PC-9 (cell line): ENCODE measurements at regions not wholly inside any gene's neighbourhood (a gene's known extent, or its start where the extent isn't known, plus 50 kb on each side); places are given as distances from the start of the nearest gene placed in this dataset.

Experiments
- BruUV-seq: library from RNA; stranded (reverse); fragments of 400-500 nt; replicated peaks from 2 replicates; lab custom pipeline; 2021; lab: Mats Ljungman, UMichigan
- CTCF ChIA-PET: fragments of 300-600 bp; sonication (Branson Sonifier 250); formaldehyde crosslinking; loops from one replicate; lab custom pipeline; 2022; ENCODE audit warnings: antibody characterized with exemption; lab: Charles Lee
- POLR2A ChIA-PET: fragments of 300-600 bp; sonication (Branson Sonifier 250); formaldehyde crosslinking; loops from one replicate; lab custom pipeline; 2022; ENCODE audit warnings: antibody characterized with exemption; ENCODE audit not compliant: unreplicated experiment; lab: Charles Lee
- DNase-seq, 2 experiments: peaks; one replicate each; pipeline versions ENCODE4 v3.0.0 to v3.0.0-alpha.2; 2015 to 2022; ENCODE audit warnings: mixed read lengths in 1 of 2
- H2AFZ ChIP-seq: fragments of 200-600 bp; sonication (generic); 2 replicates; pipeline ENCODE4 v1.8.1; 2017; ENCODE audit warnings: antibody characterized with exemption
- H3F3A ChIP-seq: fragments of 200-600 bp; sonication (generic); 2 replicates; pipeline ENCODE4 v1.8.1; 2017; ENCODE audit warnings: antibody characterized with exemption, mild to moderate bottlenecking, low read depth; ENCODE audit not compliant: insufficient read depth
- H3K27ac ChIP-seq: fragments of 200-600 bp; sonication (generic); 2 replicates; pipeline ENCODE4 v1.6.1; 2016; ENCODE audit warnings: mixed run types
- H3K27me3 ChIP-seq: fragments of 200-600 bp; sonication (generic); 2 replicates; pipeline ENCODE4 v1.6.1; 2016; ENCODE audit warnings: low read depth, mixed run types; ENCODE audit not compliant: insufficient read depth
- H3K36me3 ChIP-seq: fragments of 200-600 bp; sonication (generic); 2 replicates; pipeline ENCODE4 v1.6.1; 2016; ENCODE audit warnings: low read depth, mixed run types
- H3K4me1 ChIP-seq: fragments of 200-600 bp; sonication (generic); replicated peaks from 2 replicates; pipeline ENCODE4 v1.6.1; 2016; ENCODE audit warnings: mixed run types; ENCODE audit not compliant: insufficient read depth
- H3K4me2 ChIP-seq: fragments of 200-600 bp; sonication (generic); 2 replicates; pipeline ENCODE4 v1.6.1; 2017; ENCODE audit warnings: mixed run types
- H3K4me3 ChIP-seq: fragments of 200-600 bp; sonication (generic); 2 replicates; pipeline ENCODE4 v1.6.1; 2016; ENCODE audit warnings: mixed run types
- H3K79me2 ChIP-seq: fragments of 200-600 bp; sonication (generic); 2 replicates; pipeline ENCODE4 v1.6.1; 2017; ENCODE audit warnings: low read depth, mixed run types
- H3K9me2 ChIP-seq: fragments of 200-600 bp; sonication (generic); 2 replicates; pipeline ENCODE4 v1.8.1; 2017; ENCODE audit warnings: mild to moderate bottlenecking; ENCODE audit not compliant: insufficient read depth
- H3K9me3 ChIP-seq: fragments of 200-600 bp; sonication (generic); 2 replicates; pipeline ENCODE4 v1.8.1; 2016; ENCODE audit warnings: low read depth; ENCODE audit not compliant: insufficient read depth
- H4K20me1 ChIP-seq: fragments of 200-600 bp; sonication (generic); 2 replicates; pipeline ENCODE4 v1.8.1; 2017; ENCODE audit not compliant: insufficient read depth
- CTCF ChIP-seq: fragments of 200-600 bp; sonication (generic); conservative IDR thresholded peaks from 2 replicates; pipeline ENCODE4 v1.6.1; 2017; ENCODE audit warnings: mixed run types, antibody characterized with exemption, mild to moderate bottlenecking, moderate library complexity
- EZH2 ChIP-seq: fragments of 200-600 bp; sonication (generic); IDR thresholded peaks from 2 replicates; pipeline ENCODE4 v1.8.0; 2017; ENCODE audit warnings: antibody characterized with exemption, low read depth
- intact Hi-C: fragments of 100-400 bp; cut with micrococcal nuclease; formaldehyde crosslinking; loops from one replicate; pipeline ENCODE4 v1.10.0; 2022; ENCODE audit not compliant: unreplicated experiment

GRCh38 chr15:93619597-93619996, 530.6 kb upstream of the RGMA start:
- Histone ChIP-seq H3K4me1 (no peaks in the 10 kb centered on the region), H3K79me2 (no peaks in the 10 kb centered on the region), H3K27ac (no peak overlapping the region), H3K27me3 (no peaks in the 10 kb centered on the region; the same call in 1 of the 2 replicates), H3K36me3 (no peaks in the 10 kb centered on the region), H3K4me2 (no peak overlapping the region), H4K20me1 (no peaks in the 10 kb centered on the region), H2AFZ (no peak overlapping the region), H3K9me3 (no peaks in the 10 kb centered on the region), H3F3A (no peaks in the 10 kb centered on the region), H3K4me3 (no peak overlapping the region), H3K9me2 (no peaks in the 10 kb centered on the region)
- no TSS peak for BruUV-seq
- intact Hi-C loops: no loop called here
- no peak for DNase-seq
- POLR2A ChIA-PET: interaction anchor here (0.5 kb wide), 1 partner anchor 172 kb away, joined by 3 read pairs; no protein-coding TSS in a partner anchor
- no peak for TF ChIP-seq CTCF
- TF ChIP-seq EZH2: no peak
- CTCF ChIA-PET: no interaction called here

- TF ChIP-seq CTCF (no peak), EZH2 (no peak)
- no peaks in the 10 kb centered on the region for H3K79me2 ChIP-seq
- ChIA-PET POLR2A (no interaction called here), CTCF (interaction anchor here (0.6 kb wide), 1 partner anchor 552 kb away, joined by 5 read pairs; no protein-coding TSS in a partner anchor)
- H3K4me2 ChIP-seq: no peak overlapping the region
- H3K27ac ChIP-seq: no peak overlapping the region
- no peaks in the 10 kb centered on the region for H3K9me2 ChIP-seq
- no TSS peak for BruUV-seq
- H3F3A ChIP-seq: no peaks in the 10 kb centered on the region
- H3K27me3 ChIP-seq: peaks cover 1% of the 10 kb centered on the region; the same call in 1 of the 2 replicates
- H2AFZ ChIP-seq: no peak overlapping the region
- DNase-seq: no peak
- H4K20me1 ChIP-seq: no peaks in the 10 kb centered on the region
- intact Hi-C loops: no loop called here
- H3K4me1 ChIP-seq: no peaks in the 10 kb centered on the region
- H3K4me3 ChIP-seq: no peak overlapping the region
- no peaks in the 10 kb centered on the region for H3K9me3 ChIP-seq
- no peaks in the 10 kb centered on the region for H3K36me3 ChIP-seq
Measured at GRCh38 chr15:93617443-93617842, 528.4 kb upstream of the RGMA start.

GRCh38 chr15:93614386-93615104, 525.5 kb upstream of the RGMA start:
- no TSS peak for BruUV-seq
- intact Hi-C loops: no loop called here

More at GRCh38 chr15:93614386-93615104, 525.5 kb upstream of the RGMA start:
- H3K36me3 ChIP-seq: no peaks in the 10 kb centered on the region
- H3K4me2 ChIP-seq: no peak overlapping the region
- no peaks in the 10 kb centered on the region for H3K9me2 ChIP-seq
- TF ChIP-seq CTCF (no peak), EZH2 (no peak)
- H3F3A ChIP-seq: no peaks in the 10 kb centered on the region
- H3K27me3 ChIP-seq: peaks cover 13% of the 10 kb centered on the region; the same call in 1 of the 2 replicates
- H2AFZ ChIP-seq: no peak overlapping the region
- ChIA-PET POLR2A (no interaction called here), CTCF (no interaction called here)
- no peaks in the 10 kb centered on the region for H3K9me3 ChIP-seq
- H3K79me2 ChIP-seq: no peaks in the 10 kb centered on the region
- no peak overlapping the region for H3K4me3 ChIP-seq
- no peak overlapping the region for H3K27ac ChIP-seq
- no peaks in the 10 kb centered on the region for H3K4me1 ChIP-seq
- DNase-seq: no peak
- H4K20me1 ChIP-seq: no peaks in the 10 kb centered on the region
